ENCODE measurements at regions not wholly inside any gene's neighbourhood (a gene's known extent, or its start where the extent isn't known, plus 50 kb on each side); places are given as distances from the start of the nearest gene placed in this dataset.

- no peak for DNase-seq
Observed at GRCh38 chr4:54986095-54986846, 139.1 kb downstream of the KDR start.

- no peak for DNase-seq
Observed at GRCh38 chr4:54976682-54977081, 148.7 kb downstream of the KDR start.

GRCh38 chr4:54976031-54976430 is 149.4 kb downstream of the KDR start:
- DNase-seq = no peak

- no peak for DNase-seq
Observed at GRCh38 chr4:54973784-54974183, 151.6 kb downstream of the KDR start.

GRCh38 chr4:54971474-54971950 is 153.9 kb downstream of the KDR start:
- peak; percentile 3 for DNase-seq

- DNase-seq = no peak
Observed at GRCh38 chr4:54967289-54967688, 158.1 kb downstream of the KDR start.

GRCh38 chr4:54961357-54961975 is 163.9 kb downstream of the KDR start:
- no peak for DNase-seq

- DNase-seq = no peak
Observed at GRCh38 chr4:54959651-54960116, 165.7 kb downstream of the KDR start.

- DNase-seq = no peak
Observed at GRCh38 chr4:54959131-54959530, 166.3 kb downstream of the KDR start.

- no peak for DNase-seq
Observed at GRCh38 chr4:54958236-54958635, 167.2 kb downstream of the KDR start.

GRCh38 chr4:54954656-54955388 is 170.6 kb downstream of the KDR start:
- no peak for DNase-seq

- no peak for DNase-seq
Observed at GRCh38 chr4:54946741-54947140, 178.7 kb downstream of the KDR start.

- DNase-seq = no peak
Observed at GRCh38 chr4:54945838-54946237, 179.6 kb downstream of the KDR start.

GRCh38 chr4:54942721-54943120 is 182.7 kb downstream of the KDR start:
- DNase-seq = no peak

GRCh38 chr4:54941994-54942552 is 183.3 kb downstream of the KDR start:
- DNase-seq = no peak

- DNase-seq = no peak
Observed at GRCh38 chr4:54940996-54941865, 184.2 kb downstream of the KDR start.

- no peak for DNase-seq
Observed at GRCh38 chr4:54937501-54937900, 187.9 kb downstream of the KDR start.

GRCh38 chr4:54933579-54933978 is 191.8 kb downstream of the KDR start:
- DNase-seq = no peak

- DNase-seq = no peak
Observed at GRCh38 chr4:54930226-54930625, 195.2 kb downstream of the KDR start.

- DNase-seq = no peak
Observed at GRCh38 chr4:54929459-54929858, 195.9 kb downstream of the KDR start.

GRCh38 chr4:54924891-54925290 is 200.5 kb downstream of the KDR start:
- no peak for DNase-seq

- DNase-seq = no peak
Observed at GRCh38 chr4:54915276-54915675, 210.1 kb downstream of the KDR start.

All from NCI-H446 treated with DMSO at 0.1 percent for 48 hours (cell line).